ENCODE measurements at regions not wholly inside any gene's neighbourhood (a gene's known extent, or its start where the extent isn't known, plus 50 kb on each side); places are given as distances from the start of the nearest gene placed in this dataset.

- TF ChIP-seq CTCF (IDR thresholded peaks at IDR 0.05; ENCODE audit: insufficient read depth, low read length), result no peak
Observed at GRCh38 chr14:56494167-56494566, 85.4 kb upstream of the TMEM260 start.

GRCh38 chr14:56498112-56498511, 81.5 kb upstream of the TMEM260 start:
- TF ChIP-seq CTCF (IDR thresholded peaks at IDR 0.05; ENCODE audit: insufficient read depth, low read length), result no peak
- H3K4me3 ChIP-seq (ENCODE audit: low read depth, low read length), result no peak overlapping the region
- DNase-seq (ENCODE audit: low read depth), result no peak

More at GRCh38 chr14:56494167-56494566, 85.4 kb upstream of the TMEM260 start:
- no peak for DNase-seq (ENCODE audit: low read depth)
- no peak overlapping the region for H3K4me3 ChIP-seq (ENCODE audit: low read depth, low read length)

- no peak for TF ChIP-seq CTCF (IDR thresholded peaks at IDR 0.05; ENCODE audit: insufficient read depth, low read length)
Observed at GRCh38 chr14:56501909-56502530, 77.6 kb upstream of the TMEM260 start.

GRCh38 chr14:56505361-56505760, 74.2 kb upstream of the TMEM260 start:
- H3K4me3 ChIP-seq (ENCODE audit: low read depth, low read length), result no peak overlapping the region
- no peak for TF ChIP-seq CTCF (IDR thresholded peaks at IDR 0.05; ENCODE audit: insufficient read depth, low read length)
- no peak for DNase-seq (ENCODE audit: low read depth)

More at GRCh38 chr14:56501909-56502530, 77.6 kb upstream of the TMEM260 start:
- DNase-seq (ENCODE audit: low read depth), result no peak
- H3K4me3 ChIP-seq (ENCODE audit: low read depth, low read length), result no peak overlapping the region

GRCh38 chr14:56512521-56512920, 67.1 kb upstream of the TMEM260 start:
- no peak overlapping the region for H3K4me3 ChIP-seq (ENCODE audit: low read depth, low read length)
- no peak for TF ChIP-seq CTCF (IDR thresholded peaks at IDR 0.05; ENCODE audit: insufficient read depth, low read length)
- no peak for DNase-seq (ENCODE audit: low read depth)

- no peak overlapping the region for H3K4me3 ChIP-seq (ENCODE audit: low read depth, low read length)
- peak; percentile 11 for DNase-seq (ENCODE audit: low read depth)
- TF ChIP-seq CTCF (IDR thresholded peaks at IDR 0.05; ENCODE audit: insufficient read depth, low read length), result no peak
Observed at GRCh38 chr14:56514663-56515371, 64.8 kb upstream of the TMEM260 start.
